HG03432 (cell line): ENCODE measurements at regions not wholly inside any gene's neighbourhood (a gene's known extent, or its start where the extent isn't known, plus 50 kb on each side); places are given as distances from the start of the nearest gene placed in this dataset.

Source experiments
- ATAC-seq: cut with Tn5 transposase; IDR thresholded peaks from one replicate; pipeline ENCODE4 v1.9.1; 2021; ENCODE audit warnings: mild to moderate bottlenecking, moderate library complexity; ENCODE audit not compliant: unreplicated experiment

DNA sequence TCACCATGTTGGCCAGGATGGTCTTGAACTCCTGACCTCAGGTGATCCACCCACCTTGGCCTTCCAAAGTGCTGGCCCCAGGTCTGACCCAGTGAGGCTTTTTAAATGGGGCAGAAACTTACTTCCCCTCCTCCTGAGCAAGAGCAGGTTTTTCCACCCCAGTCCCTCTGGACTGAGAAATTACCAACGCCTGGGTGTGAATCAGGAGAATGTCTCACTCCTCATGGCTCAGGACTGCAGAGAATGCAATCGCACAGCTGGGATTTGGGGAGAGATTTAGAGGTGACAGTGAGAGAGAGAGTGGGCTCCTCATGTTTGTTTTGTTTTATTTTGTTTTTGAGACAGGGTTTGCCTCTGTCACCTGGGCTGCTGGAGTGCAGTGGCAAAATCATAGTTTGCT, 203.6 kb downstream of the RAB11FIP4 start:
- no peak for ATAC-seq

GRCh38 chr17:31594416-31594815, 202.9 kb downstream of the RAB11FIP4 start:
- no peak for ATAC-seq

- ATAC-seq = no peak
Observed at GRCh38 chr17:31593806-31594205, 202.3 kb downstream of the RAB11FIP4 start.

- no peak for ATAC-seq
Observed at GRCh38 chr17:31591924-31592323, 200.4 kb downstream of the RAB11FIP4 start.

DNA sequence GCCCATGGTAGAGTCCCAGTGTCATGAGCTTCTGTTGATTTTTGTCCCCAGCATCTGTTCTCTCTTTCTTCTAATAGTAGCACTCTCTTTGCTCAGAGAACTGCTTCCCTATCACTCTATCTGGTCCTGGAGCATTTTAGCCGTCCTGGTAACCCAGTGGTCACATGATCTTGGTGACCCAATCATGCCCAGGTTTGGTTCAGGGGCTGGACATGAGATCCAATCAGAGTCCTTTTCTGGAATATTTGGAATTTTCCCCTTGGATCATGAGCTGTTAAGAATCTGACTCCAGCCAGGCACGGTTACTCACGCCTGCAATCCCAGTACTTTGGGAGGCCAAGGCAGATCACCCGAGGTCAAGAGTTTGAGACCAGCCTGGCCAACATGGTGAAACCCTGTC, 197.0 kb downstream of the RAB11FIP4 start:
- ATAC-seq = no peak

GRCh38 chr17:31588034-31588433, 196.6 kb downstream of the RAB11FIP4 start:
- no peak for ATAC-seq
